ENCODE measurements at regions not wholly inside any gene's neighbourhood (a gene's known extent, or its start where the extent isn't known, plus 50 kb on each side); places are given as distances from the start of the nearest gene placed in this dataset.
"Not testable (repeated sequence)": the region's sequence is repeated elsewhere in the genome, so short reads cannot be mapped to it uniquely, and the experiment has no call there.

GRCh38 chr12:84073401-84073800 is 839.2 kb downstream of the SLC6A15 start:
- H3K4me1 Mint-ChIP-seq: no peaks in the 10 kb centered on the region
- no peak overlapping the region for H3K27ac Mint-ChIP-seq
- H3K36me3 Mint-ChIP-seq: no peaks in the 10 kb centered on the region
- peaks cover 14% of the 10 kb centered on the region for H3K9me3 Mint-ChIP-seq
- H3K4me3 Mint-ChIP-seq: no peak overlapping the region
- ATAC-seq: no peak
- no peak for DNase-seq (ENCODE audit: low spot score in 2 of 2)

- H3K4me3 Mint-ChIP-seq: no peak overlapping the region
- no peak overlapping the region for H3K27ac Mint-ChIP-seq
- ATAC-seq (no peak), DNase-seq (ENCODE audit: low spot score in 2 of 2) (no peak)
- no peaks in the 10 kb centered on the region for H3K4me1 Mint-ChIP-seq
- H3K9me3 Mint-ChIP-seq: peaks cover 14% of the 10 kb centered on the region
- H3K36me3 Mint-ChIP-seq: no peaks in the 10 kb centered on the region
These were observed 839.6 kb downstream of the SLC6A15 start for GRCh38 chr12:84072961-84073360.

GRCh38 chr12:84070292-84070691 is 842.3 kb downstream of the SLC6A15 start:
- no peak overlapping the region for H3K4me3 Mint-ChIP-seq
- no peaks in the 10 kb centered on the region for H3K4me1 Mint-ChIP-seq
- DNase-seq (ENCODE audit: low spot score in 2 of 2) (no peak), ATAC-seq (no peak)
- peaks cover 11% of the 10 kb centered on the region for H3K9me3 Mint-ChIP-seq
- H3K27ac Mint-ChIP-seq: no peak overlapping the region
- no peaks in the 10 kb centered on the region for H3K36me3 Mint-ChIP-seq

DNA sequence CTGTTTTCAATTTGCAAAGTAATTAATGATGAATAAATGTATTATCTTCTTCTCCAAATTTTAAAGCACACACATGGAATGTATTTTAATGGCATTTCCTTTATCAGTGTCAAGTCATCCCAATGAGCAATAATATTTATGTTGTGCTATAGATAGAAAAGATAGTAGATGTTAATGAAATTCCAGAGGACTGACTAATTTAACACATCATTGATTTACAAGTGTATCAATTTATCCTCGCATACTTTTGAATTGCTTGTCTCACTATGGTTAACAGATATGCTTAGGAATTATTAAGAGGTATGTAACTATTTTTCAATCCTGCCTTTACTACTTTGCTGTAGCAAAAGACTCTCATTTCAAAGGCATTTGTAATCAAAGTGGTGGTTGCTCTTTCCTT is 842.9 kb downstream of the SLC6A15 start:
- H3K27ac Mint-ChIP-seq: no peak overlapping the region
- no peak overlapping the region for H3K4me3 Mint-ChIP-seq
- DNase-seq (ENCODE audit: low spot score in 2 of 2) (no peak), ATAC-seq (no peak)
- no peaks in the 10 kb centered on the region for H3K36me3 Mint-ChIP-seq
- H3K4me1 Mint-ChIP-seq: no peaks in the 10 kb centered on the region
- peaks cover 11% of the 10 kb centered on the region for H3K9me3 Mint-ChIP-seq

DNA sequence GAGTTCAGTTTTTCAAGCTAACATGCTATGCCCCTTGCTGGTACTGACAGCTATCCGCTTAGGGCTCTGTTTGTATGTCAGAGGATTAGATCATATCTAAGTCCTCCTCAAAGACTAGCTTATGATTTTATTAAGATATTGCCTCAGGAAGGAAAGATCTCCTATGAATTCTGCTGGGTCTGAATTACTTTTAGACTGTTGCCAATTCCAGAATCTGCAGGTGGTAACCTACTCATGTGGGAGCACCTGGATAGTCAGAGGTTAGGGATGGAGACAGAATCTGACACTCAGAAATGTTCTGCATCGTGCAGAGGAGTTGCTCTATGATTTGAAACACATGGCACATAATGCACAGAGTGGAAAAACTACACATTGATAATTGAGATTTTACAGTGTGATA is 843.4 kb downstream of the SLC6A15 start:
- no peaks in the 10 kb centered on the region for H3K4me1 Mint-ChIP-seq
- DNase-seq (ENCODE audit: low spot score in 2 of 2) (no peak), ATAC-seq (no peak)
- no peak overlapping the region for H3K27ac Mint-ChIP-seq
- no peak overlapping the region for H3K4me3 Mint-ChIP-seq
- peaks cover 8% of the 10 kb centered on the region for H3K9me3 Mint-ChIP-seq
- no peaks in the 10 kb centered on the region for H3K36me3 Mint-ChIP-seq

GRCh38 chr12:84058136-84058535 is 854.5 kb downstream of the SLC6A15 start:
- Mint-ChIP-seq H3K4me3 (no peak overlapping the region), H3K27ac (no peak overlapping the region), H3K4me1 (no peaks in the 10 kb centered on the region), H3K36me3 (no peaks in the 10 kb centered on the region), H3K9me3 (peaks cover 14% of the 10 kb centered on the region)
- ATAC-seq (no peak), DNase-seq (ENCODE audit: low spot score in 2 of 2) (no peak)

GRCh38 chr12:84054811-84055210 is 857.8 kb downstream of the SLC6A15 start:
- Mint-ChIP-seq H3K27ac (no peak overlapping the region), H3K36me3 (no peaks in the 10 kb centered on the region), H3K9me3 (peaks cover 20% of the 10 kb centered on the region), H3K4me3 (no peak overlapping the region), H3K4me1 (no peaks in the 10 kb centered on the region)
- DNase-seq (ENCODE audit: low spot score in 2 of 2) (no peak), ATAC-seq (no peak)

GRCh38 chr12:84047881-84048280 is 864.7 kb downstream of the SLC6A15 start:
- Mint-ChIP-seq H3K9me3 (peaks cover 4% of the 10 kb centered on the region), H3K4me1 (no peaks in the 10 kb centered on the region), H3K4me3 (no peak overlapping the region), H3K36me3 (no peaks in the 10 kb centered on the region), H3K27ac (no peak overlapping the region)
- ATAC-seq (no peak), DNase-seq (ENCODE audit: low spot score in 2 of 2) (no peak)

DNA sequence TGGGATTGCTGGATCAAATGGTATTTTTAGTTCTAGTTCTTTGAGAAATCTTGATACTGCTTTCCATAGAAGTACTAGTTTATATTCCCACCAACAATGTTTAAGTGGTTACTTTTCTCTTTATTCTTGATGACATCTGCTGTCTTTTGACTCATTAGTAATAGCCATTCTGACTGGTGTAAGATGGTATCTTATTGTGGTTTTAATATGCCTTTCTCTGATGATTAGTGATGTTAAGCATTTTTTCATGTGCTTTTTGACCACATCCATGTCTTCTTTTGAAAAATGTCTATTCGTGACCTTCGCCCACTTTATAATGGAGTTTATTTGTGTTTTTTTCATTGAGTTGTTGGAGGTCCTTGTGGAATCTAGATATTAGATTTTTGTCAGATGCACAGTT is 865.7 kb downstream of the SLC6A15 start:
- no peak for ATAC-seq
- Mint-ChIP-seq H3K27ac (no peak overlapping the region), H3K4me3 (no peak overlapping the region), H3K9me3 (no peaks in the 10 kb centered on the region), H3K4me1 (no peaks in the 10 kb centered on the region), H3K36me3 (no peaks in the 10 kb centered on the region)
- no peak for DNase-seq (ENCODE audit: low spot score in 2 of 2)

DNA sequence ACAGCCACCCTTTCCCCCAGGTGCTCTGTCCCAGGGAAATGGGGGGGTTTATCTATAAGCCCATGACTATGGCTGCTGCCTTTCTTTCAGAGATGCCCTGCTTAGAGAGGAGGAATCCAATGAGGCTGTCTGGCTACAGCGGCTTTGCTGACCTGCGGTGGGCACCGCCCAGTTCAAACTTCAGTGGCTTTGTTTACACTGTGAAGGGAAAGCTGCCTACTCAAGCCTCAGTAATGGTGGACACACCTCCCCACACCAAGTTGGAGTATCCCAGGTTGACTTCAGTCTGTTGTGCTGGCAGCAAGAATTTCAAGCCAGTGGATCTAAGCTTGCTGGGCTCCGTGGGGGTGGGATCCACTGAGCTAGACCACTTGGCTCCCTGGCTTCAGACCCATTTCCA is 869.2 kb downstream of the SLC6A15 start:
- Mint-ChIP-seq H3K9me3 (no peaks in the 10 kb centered on the region), H3K4me3 (no peak overlapping the region), H3K27ac (no peak overlapping the region), H3K4me1 (no peaks in the 10 kb centered on the region), H3K36me3 (no peaks in the 10 kb centered on the region)
- no peak for DNase-seq (ENCODE audit: low spot score in 2 of 2)
- ATAC-seq: no peak

GRCh38 chr12:84038242-84038641 is 874.4 kb downstream of the SLC6A15 start:
- no peak overlapping the region for H3K4me3 Mint-ChIP-seq
- DNase-seq (ENCODE audit: low spot score in 2 of 2): no peak
- no peaks in the 10 kb centered on the region for H3K4me1 Mint-ChIP-seq
- ATAC-seq: no peak
- H3K36me3 Mint-ChIP-seq: no peaks in the 10 kb centered on the region
- H3K9me3 Mint-ChIP-seq: peaks cover 12% of the 10 kb centered on the region
- H3K27ac Mint-ChIP-seq: no peak overlapping the region

DNA sequence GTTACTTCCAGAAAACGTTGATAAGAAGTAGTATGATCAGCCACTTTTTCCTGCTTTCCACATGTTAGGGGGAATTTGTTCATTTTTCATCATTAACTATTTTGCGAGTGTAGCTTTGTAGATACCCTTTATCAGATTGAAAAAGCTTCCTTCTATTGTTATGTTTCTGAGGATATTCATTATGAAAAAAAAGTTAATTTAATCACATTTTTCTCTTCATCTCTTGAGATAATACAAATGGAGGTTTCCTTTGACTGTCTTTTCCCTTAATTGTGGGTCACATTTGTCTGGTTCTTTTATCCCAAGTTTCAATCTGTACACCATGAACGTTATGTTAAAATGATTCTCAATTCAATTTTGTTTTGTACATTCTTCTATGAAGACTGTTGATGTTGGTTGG is 875.7 kb downstream of the SLC6A15 start:
- ATAC-seq: no peak
- H3K4me1 Mint-ChIP-seq: no peaks in the 10 kb centered on the region
- H3K4me3 Mint-ChIP-seq: no peak overlapping the region
- no peaks in the 10 kb centered on the region for H3K36me3 Mint-ChIP-seq
- H3K27ac Mint-ChIP-seq: no peak overlapping the region
- DNase-seq (ENCODE audit: low spot score in 2 of 2): no peak
- H3K9me3 Mint-ChIP-seq: peaks cover 15% of the 10 kb centered on the region

DNA sequence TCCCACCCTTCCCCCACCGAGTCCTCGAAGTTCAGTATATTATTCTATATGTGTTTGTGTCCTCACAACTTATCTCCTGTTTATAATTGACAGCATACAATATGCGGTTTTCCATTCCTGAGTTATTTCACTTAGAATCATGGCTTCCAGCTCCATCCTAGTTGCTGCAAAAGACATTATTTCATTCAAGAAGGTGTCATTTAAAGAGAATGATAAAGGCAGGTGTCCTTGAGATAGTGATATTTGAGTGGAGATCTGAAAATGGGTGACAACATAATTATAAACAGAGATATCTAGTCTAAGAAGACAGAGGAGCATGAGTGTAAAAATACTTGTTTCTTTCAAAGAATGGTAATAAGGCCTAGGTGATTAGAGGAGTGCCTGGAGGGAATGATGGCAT is 876.8 kb downstream of the SLC6A15 start:
- Mint-ChIP-seq H3K36me3 (no peaks in the 10 kb centered on the region), H3K27ac (no peak overlapping the region), H3K9me3 (peaks cover 15% of the 10 kb centered on the region), H3K4me1 (no peaks in the 10 kb centered on the region), H3K4me3 (no peak overlapping the region)
- DNase-seq (ENCODE audit: low spot score in 2 of 2) (no peak), ATAC-seq (no peak)

- Mint-ChIP-seq H3K9me3 (peaks cover 15% of the 10 kb centered on the region), H3K4me3 (no peak overlapping the region), H3K27ac (no peak overlapping the region), H3K4me1 (no peaks in the 10 kb centered on the region), H3K36me3 (no peaks in the 10 kb centered on the region)
- no peak for ATAC-seq
- DNase-seq (ENCODE audit: low spot score in 2 of 2): no peak
These were observed 877.7 kb downstream of the SLC6A15 start for GRCh38 chr12:84034871-84035270.

- no peaks in the 10 kb centered on the region for H3K4me1 Mint-ChIP-seq
- H3K36me3 Mint-ChIP-seq: no peaks in the 10 kb centered on the region
- H3K4me3 Mint-ChIP-seq: no peak overlapping the region
- H3K9me3 Mint-ChIP-seq: peaks cover 15% of the 10 kb centered on the region
- ATAC-seq (no peak), DNase-seq (ENCODE audit: low spot score in 2 of 2) (no peak)
- H3K27ac Mint-ChIP-seq: no peak overlapping the region
These were observed 879.4 kb downstream of the SLC6A15 start for GRCh38 chr12:84033162-84033561.

- H3K36me3 Mint-ChIP-seq; H3K27ac Mint-ChIP-seq; H3K4me1 Mint-ChIP-seq; ATAC-seq; DNase-seq (ENCODE audit: low spot score in 2 of 2); H3K4me3 Mint-ChIP-seq: not testable (repeated sequence)
- H3K9me3 Mint-ChIP-seq: peaks cover 15% of the 10 kb centered on the region
These were observed 893.9 kb downstream of the SLC6A15 start for GRCh38 chr12:84018556-84019179.

- peaks cover 18% of the 10 kb centered on the region for H3K9me3 Mint-ChIP-seq
- no peak overlapping the region for H3K27ac Mint-ChIP-seq
- H3K4me3 Mint-ChIP-seq: no peak overlapping the region
- H3K4me1 Mint-ChIP-seq: no peaks in the 10 kb centered on the region
- H3K36me3 Mint-ChIP-seq: no peaks in the 10 kb centered on the region
- DNase-seq (ENCODE audit: low spot score in 2 of 2): no peak
- no peak for ATAC-seq
These were observed 895.6 kb downstream of the SLC6A15 start for GRCh38 chr12:84016956-84017355.

All from stimulated activated effector memory CD8-positive, alpha-beta T cell treated with anti-CD3 and anti-CD28 coated beads, Interleukin-12 subunit alpha, Interleukin-12 subunit beta, amount 100 ng/mL, for 72 hours (primary cell).